NCI-H1417 (cell line): ENCODE measurements at regions not wholly inside any gene's neighbourhood (a gene's known extent, or its start where the extent isn't known, plus 50 kb on each side); places are given as distances from the start of the nearest gene placed in this dataset.

ENCODE experiments used
- DNase-seq, 3 experiments: peaks; one replicate each; lab custom pipeline; 2025; lab: John Stamatoyannopoulos, UW

GRCh38 chr18:78740876-78741275, 238.7 kb upstream of the SALL3 start:
- no peak for DNase-seq

DNA sequence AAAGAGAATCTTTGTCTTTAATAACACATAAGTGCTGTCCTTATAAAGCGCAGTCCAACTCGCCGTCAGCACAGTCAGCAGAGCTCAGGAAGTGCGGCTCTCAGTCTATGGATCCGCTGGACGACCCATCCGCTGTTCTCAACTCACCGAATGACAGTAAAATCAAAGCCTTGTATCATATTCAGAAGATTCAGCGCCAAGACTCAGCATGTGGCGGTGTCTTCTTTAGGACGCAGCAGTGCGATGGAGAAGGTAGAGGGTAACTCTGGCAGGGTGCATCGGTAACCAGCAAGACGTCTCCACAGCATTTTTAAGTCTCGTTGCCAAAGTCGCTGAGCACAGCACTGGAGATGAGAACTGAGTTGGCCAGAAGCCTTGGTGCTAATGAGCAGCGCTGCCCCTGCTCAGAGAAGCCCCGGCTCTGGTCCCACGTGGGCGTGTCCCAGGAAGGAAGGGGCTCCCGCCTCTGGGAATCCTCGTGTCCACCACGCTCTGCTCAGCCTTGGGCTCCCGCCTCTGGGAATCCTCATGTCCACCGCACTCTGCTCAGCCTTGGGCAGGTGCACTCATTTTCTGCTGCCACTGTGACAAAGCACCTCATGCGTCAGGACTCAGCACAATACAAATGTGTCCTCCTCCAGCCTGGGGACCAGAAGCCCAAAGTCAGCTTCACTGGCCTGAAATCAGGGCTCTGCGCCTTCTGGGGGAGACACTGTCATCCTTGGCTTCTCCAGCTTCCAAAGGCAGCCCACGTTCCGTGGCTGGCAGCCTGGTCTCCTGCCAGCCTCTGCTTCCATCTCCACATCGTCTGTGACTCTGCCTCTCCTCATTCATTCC, 238.0 kb upstream of the SALL3 start:
- DNase-seq: no peak

DNA sequence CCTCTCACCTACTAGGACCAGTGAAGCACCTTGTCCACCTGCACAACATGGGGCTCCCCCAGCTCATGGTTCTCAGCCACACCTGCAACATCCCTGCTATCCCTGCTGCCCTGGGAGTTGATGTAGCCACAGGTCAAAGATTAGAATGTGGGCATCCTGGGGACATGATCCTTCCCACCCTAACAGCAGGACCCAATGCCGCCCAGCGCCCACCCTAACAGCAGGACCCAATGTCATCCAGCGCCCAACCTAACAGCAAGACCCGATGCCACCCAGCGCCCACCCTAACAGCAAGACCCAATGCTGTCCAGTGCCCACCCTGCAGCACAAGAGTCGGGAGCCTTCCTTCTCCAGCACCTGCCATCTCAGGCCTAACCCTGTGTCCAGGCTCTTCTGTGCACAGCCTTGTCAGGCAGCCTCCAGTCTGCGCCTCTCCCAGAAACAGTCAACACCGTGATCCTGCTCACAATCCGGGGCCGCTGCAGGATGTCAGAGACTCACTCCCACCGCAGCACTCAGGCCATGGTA, 237.3 kb upstream of the SALL3 start:
- no peak for DNase-seq

- no peak for DNase-seq
These were observed 236.5 kb upstream of the SALL3 start for GRCh38 chr18:78743078-78743477.

GRCh38 chr18:78751664-78752063, 228.0 kb upstream of the SALL3 start:
- DNase-seq: no peak

DNA sequence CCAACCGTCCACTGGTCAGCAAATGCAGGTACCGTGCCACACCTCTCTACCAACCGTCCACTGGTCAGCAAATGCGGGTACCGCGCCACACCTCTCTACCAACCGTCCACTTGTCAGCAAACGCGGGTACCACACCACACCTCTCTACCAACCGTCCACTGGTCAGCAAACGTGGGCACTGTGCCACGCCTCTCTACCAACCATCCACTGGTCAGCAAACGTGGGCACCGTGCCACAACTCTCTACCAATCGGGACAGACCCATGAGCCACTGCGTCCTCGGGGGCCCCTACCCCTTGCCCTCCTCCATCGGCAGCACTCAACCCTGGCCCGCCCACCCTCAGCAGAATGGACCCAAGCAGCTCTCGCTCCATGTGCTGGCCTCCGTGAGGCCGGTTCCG, 226.4 kb upstream of the SALL3 start:
- no peak for DNase-seq

GRCh38 chr18:78754311-78755043, 225.1 kb upstream of the SALL3 start:
- no peak for DNase-seq

- no peak for DNase-seq
These were observed 222.6 kb upstream of the SALL3 start for GRCh38 chr18:78757014-78757413.

DNA sequence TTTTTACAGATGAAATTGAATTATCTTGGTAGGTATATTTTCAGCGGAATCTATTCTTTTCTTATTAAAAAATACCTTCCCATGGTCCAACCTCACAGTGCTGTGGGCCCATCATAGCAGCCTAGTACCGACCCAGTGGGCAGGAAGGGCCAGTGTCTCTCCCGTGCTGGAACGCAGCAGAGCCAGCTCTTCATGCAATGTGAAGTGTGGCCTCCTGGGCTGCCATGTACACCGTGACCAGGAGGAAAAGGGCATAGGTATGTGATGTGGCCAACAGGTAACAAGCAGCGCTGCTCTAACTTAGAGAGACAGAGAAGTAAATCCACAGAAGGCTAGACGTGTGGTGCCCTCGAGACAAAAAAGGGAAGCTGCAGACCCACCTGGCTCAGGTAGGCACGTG, 221.1 kb upstream of the SALL3 start:
- no peak for DNase-seq

GRCh38 chr18:78762753-78763152, 216.9 kb upstream of the SALL3 start:
- no peak for DNase-seq

DNA sequence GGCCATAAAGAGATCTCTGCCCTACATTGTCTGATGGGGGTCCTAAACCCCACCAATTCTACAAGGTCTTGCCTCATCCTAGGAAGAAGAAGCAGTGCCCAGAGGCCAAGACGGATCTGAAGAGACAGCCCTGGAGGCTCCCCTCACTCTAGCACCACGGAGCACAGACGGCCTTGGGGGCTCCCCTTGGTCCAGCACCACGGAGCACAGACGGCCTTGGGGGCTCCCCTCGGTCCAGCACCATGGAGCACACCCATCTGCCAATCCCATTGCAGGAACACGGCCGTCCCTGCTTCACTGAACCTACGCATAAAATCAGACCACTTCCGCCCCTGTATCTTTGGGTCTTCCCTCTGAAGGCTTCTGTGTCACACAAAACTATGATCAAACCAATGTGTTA, 215.1 kb upstream of the SALL3 start:
- DNase-seq: no peak

DNA sequence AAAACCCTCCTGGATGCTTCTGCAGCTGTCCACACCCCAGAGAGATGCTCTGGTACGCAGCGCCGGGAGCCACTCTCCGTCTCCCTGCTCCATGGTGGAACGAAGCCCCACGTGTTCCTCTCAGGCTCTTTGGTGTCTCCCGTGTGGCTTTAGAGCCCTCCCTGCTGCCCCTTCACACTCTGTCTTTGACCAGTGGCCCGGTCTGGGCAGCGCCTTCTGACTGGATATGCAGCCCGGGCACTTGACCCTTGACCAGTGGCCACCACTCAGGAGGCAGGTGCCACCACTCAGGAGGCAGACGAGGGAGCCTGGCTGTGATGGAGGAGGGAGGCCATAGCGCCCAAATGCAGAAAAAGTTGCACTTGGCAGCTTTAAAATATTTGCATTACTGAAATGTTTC, 214.5 kb upstream of the SALL3 start:
- no peak for DNase-seq

GRCh38 chr18:78765637-78766281, 213.9 kb upstream of the SALL3 start:
- no peak for DNase-seq

- DNase-seq: no peak
These were observed 212.7 kb upstream of the SALL3 start for GRCh38 chr18:78766651-78767533.

DNA sequence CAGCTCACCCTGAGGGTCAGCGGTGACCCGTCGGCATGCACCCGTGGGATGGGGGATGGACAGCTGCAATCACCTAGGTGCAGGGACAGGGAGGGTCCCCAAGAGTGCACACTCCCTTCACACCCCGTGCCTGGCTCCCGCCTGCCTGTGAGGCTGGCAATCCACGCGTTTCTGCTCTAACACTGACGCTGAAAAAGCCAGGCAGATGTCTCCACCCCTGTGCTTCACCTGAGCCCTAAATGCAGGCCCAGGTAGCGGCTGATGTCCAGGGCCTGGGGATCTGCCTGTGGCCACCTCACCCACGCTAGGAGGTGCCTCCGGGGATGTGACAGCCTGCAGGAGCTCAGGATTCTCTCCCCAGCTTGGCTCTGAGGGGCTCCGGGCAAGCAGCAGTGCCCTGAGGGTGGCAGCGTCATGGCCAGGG, 212.0 kb upstream of the SALL3 start:
- no peak for DNase-seq

GRCh38 chr18:78768221-78768620, 211.4 kb upstream of the SALL3 start:
- no peak for DNase-seq

DNA sequence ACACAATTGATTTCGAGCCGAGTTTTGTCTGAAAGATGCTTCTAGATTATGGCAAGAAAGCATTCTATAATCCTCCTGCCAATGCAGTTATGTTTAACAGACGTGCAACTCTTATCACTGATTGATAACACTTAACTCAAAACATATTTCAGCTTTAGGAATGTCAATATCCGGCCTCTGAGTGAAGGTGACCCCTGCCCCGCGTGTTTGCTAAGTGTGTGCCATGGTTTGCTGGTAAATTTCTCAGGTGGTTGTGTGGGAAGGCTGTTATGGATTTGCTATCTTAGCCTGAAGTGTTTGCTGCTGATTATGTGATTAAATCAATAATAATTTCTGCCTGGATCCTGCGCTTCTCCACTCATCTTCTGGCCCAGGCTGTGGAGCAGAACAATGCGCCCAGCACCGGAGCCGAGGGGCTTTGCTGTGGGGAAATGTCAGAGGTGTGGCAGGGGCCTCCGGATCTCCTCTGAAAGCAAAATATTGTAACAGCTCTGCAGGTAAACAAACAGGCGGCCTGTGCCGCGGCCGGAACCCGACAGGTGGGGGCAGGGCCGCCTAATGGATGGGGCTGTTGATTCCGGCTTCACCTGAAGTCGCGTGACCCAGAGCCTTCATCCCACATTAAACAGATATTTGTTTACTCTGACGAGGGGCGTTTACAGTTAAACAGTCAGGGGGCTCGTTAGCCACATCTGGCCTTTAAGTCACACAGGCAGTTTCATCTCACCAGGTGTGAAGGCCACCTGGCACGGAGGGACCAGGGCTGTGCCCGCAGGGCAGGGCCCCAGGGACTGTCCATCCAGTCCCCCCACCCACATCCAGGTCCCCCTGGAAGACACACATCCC, 210.7 kb upstream of the SALL3 start:
- peak in 2 of 3 experiments; percentile 98 to 99 for DNase-seq

DNA sequence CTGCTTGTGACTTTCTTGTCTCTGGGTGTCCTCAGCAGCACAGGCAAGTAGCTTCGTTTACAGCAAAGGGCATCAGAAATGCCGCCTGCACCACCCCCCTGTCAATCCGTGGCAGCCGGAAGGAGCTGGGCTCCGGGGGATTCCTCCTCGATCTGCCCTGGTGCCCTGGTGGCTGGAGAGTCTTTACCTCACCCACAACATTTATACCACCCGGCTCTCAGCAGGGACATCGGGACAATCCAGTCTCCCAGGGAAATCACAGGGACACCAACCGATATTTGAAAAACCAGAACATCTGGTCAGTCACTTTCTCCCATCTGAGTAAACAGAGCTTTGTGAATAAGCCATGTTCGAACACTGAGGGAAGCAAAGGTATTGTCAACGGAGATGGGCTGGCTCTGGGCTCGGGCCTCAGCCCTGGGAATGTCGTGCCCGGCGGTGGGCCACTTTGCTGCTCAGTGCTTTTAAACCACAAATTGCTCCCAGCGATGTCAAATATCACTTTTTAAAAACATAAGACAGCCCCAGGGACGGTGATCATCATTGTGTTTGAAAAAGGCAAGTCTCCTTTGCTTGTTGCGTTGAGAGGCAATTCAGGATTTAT, 210.0 kb upstream of the SALL3 start:
- peak in 1 of 3 experiments; percentile 91 for DNase-seq

DNA sequence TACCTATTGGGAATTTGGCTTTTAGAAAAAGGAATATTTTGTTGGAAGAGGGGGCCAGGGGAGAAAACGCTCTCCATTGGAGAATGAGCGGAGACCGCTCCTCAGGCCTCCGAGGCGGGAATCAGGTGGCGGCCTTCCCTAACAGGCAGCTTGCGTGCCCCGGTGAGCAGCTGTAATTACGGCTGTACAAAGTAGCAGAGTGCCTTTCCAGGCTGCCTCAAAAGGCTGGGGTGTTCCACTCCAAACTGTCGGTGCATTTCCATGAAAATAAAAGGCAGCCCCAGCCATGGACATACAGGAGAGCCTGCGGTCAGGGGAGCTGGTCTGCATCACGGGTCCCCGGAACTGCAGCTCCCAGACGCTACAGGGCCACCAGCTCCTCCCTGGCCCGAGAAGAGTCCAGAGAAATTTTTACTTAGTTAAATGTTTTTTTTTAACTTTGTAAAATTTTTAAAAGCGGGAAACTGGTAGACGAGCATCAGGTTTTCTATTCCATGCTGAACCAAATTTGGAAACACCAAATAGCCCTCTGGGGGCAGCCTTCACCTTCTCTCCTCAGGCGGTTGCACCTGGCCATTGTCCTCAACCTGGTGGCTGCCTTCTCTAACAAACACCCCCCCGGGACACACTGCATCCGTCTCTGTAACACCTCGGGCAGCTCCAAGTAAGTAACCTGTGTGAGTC, 209.3 kb upstream of the SALL3 start:
- peak in 2 of 3 experiments; percentile 86 to 96 for DNase-seq

GRCh38 chr18:78770823-78771139, 208.8 kb upstream of the SALL3 start:
- no peak for DNase-seq
